GM19438 (cell line): ENCODE measurements at regions not wholly inside any gene's neighbourhood (a gene's known extent, or its start where the extent isn't known, plus 50 kb on each side); places are given as distances from the start of the nearest gene placed in this dataset.
A peak's percentile ranks its signal among the peaks of the same experiment; 100 is the strongest.

Experiments used
- ATAC-seq: cut with Tn5 transposase; IDR thresholded peaks from one replicate; pipeline ENCODE4 v1.9.1; 2021; ENCODE audit warnings: low read depth; ENCODE audit not compliant: unreplicated experiment

GRCh38 chr3:459311-459670 lies 262.7 kb downstream of the CHL1 start:
- ATAC-seq, result no peak

GRCh38 chr3:461006-461405 lies 264.4 kb downstream of the CHL1 start:
- no peak for ATAC-seq

- ATAC-seq, result no peak
These were observed 266.3 kb downstream of the CHL1 start for GRCh38 chr3:462851-463250.

GRCh38 chr3:463252-464192 lies 267.0 kb downstream of the CHL1 start:
- peak; percentile 97 for ATAC-seq

GRCh38 chr3:464255-464654 lies 267.7 kb downstream of the CHL1 start:
- ATAC-seq, result peak; percentile 42

GRCh38 chr3:468172-468571 lies 271.6 kb downstream of the CHL1 start:
- no peak for ATAC-seq

GRCh38 chr3:473033-473800 lies 276.7 kb downstream of the CHL1 start:
- ATAC-seq, result no peak

- ATAC-seq, result no peak
These were observed 278.3 kb downstream of the CHL1 start for GRCh38 chr3:474828-475227.

- ATAC-seq, result peak; percentile 80
These were observed 283.5 kb downstream of the CHL1 start for GRCh38 chr3:480070-480469.

- ATAC-seq, result no peak
These were observed 284.5 kb downstream of the CHL1 start for GRCh38 chr3:481111-481510.

GRCh38 chr3:481680-482079 lies 285.1 kb downstream of the CHL1 start:
- ATAC-seq, result no peak

GRCh38 chr3:482479-482878 lies 285.9 kb downstream of the CHL1 start:
- ATAC-seq, result no peak

- ATAC-seq, result no peak
These were observed 287.8 kb downstream of the CHL1 start for GRCh38 chr3:484341-484740.

GRCh38 chr3:487614-488013 lies 291.1 kb downstream of the CHL1 start:
- ATAC-seq, result no peak

- no peak for ATAC-seq
These were observed 296.2 kb downstream of the CHL1 start for GRCh38 chr3:492586-493316.

GRCh38 chr3:494190-494589 lies 297.6 kb downstream of the CHL1 start:
- ATAC-seq, result no peak

- no peak for ATAC-seq
These were observed 301.9 kb downstream of the CHL1 start for GRCh38 chr3:498487-498886.

- no peak for ATAC-seq
These were observed 302.6 kb downstream of the CHL1 start for GRCh38 chr3:499001-499761.

- ATAC-seq, result no peak
These were observed 305.9 kb downstream of the CHL1 start for GRCh38 chr3:502486-502885.

- no peak for ATAC-seq
These were observed 316.7 kb downstream of the CHL1 start for GRCh38 chr3:513301-513700.
